ENCODE measurements at regions not wholly inside any gene's neighbourhood (a gene's known extent, or its start where the extent isn't known, plus 50 kb on each side); places are given as distances from the start of the nearest gene placed in this dataset.

DNA sequence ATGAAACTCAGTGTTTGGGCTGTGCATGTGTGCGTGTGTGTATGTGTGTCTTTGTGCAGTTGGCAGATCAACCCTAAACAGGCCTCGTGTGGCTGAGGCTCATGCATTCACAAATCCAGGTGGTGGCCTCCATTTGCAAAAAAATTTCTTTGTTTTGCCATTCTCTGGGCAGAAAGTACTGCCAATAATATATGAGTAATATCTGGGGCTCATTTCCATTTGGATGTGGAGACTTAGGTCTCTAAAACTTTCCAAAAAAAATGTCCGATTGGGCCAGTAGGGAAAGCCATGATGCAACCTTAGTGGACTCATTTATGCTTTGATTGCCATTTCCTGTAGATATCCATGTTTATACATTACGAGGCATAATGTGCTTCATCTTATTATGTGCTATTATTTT, 77.9 kb upstream of the RPS23 start:
- no peaks in the 10 kb centered on the region for H3K9me3 ChIP-seq
- H3K4me3 ChIP-seq: no peak overlapping the region
- peaks cover 20% of the 10 kb centered on the region; the same call in 2 of the 3 replicates for H3K4me1 ChIP-seq
- H3K27ac ChIP-seq: peak overlapping the region in 1 of 2 experiments; percentile 51; a peak in 3 of 6 replicates
- TF ChIP-seq NFE2L2 (conservative IDR thresholded peaks at IDR 0.05; ENCODE audit: low read length): no peak
- no peak for TF ChIP-seq JUNB (IDR thresholded peaks at IDR 0.05)
- TF ChIP-seq HMGXB4 (CRISPR knock-in tag; IDR thresholded peaks at IDR 0.05; ENCODE audit: borderline replicate concordance): no peak
- TF ChIP-seq CHD2 (IDR thresholded peaks at IDR 0.05; ENCODE audit: low read length, partially characterized antibody): no peak
- TF ChIP-seq, protein P1, sequence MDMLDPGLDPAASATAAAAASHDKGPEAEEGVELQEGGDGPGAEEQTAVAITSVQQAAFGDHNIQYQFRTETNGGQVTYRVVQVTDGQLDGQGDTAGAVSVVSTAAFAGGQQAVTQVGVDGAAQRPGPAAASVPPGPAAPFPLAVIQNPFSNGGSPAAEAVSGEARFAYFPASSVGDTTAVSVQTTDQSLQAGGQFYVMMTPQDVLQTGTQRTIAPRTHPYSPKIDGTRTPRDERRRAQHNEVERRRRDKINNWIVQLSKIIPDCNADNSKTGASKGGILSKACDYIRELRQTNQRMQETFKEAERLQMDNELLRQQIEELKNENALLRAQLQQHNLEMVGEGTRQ (IDR thresholded peaks at IDR 0.05): no peak
- no peak for TF ChIP-seq BHLHE40 (IDR thresholded peaks at IDR 0.05; ENCODE audit: low read depth, low read length)
- POLR2A ChIA-PET: no interaction called here
- CTCF ChIA-PET: interaction anchor here (0.6 kb wide), 1 partner anchor 10 kb away, joined by 3 read pairs; no protein-coding TSS in a partner anchor
- FAIRE-seq (no peak), ATAC-seq (no peak), DNase-seq (ENCODE audit: low read depth in 1 of 2, low spot score in 1 of 2) (no peak)
- 84% methylated on average over 4 of the region's 4 CpGs for WGBS (ENCODE audit: missing lambda C conversion rate)
- H3K4me2 ChIP-seq: no peak overlapping the region

DNA sequence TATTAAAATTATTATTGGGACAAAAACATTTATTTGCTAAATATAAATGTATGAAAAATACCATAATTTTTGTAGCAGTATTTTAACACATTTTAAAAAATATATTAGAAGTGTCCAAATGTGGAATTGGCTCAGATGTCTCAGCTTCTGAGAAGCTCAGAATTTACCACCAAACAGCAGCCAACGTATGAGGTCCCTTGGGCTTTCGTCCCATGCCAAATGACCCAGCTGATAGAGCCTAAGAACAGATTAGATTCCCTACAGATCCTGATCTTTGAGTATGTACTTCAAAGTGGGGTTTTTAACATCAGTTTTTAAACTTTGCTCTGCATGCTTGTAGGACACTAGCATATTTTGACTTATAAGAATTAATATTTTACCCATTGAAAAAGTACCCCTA, 77.3 kb upstream of the RPS23 start:
- peaks cover 20% of the 10 kb centered on the region; the same call in 2 of the 3 replicates for H3K4me1 ChIP-seq
- WGBS (ENCODE audit: missing lambda C conversion rate): 81% methylated on average over 2 of the region's 2 CpGs
- ChIA-PET CTCF (interaction anchor here (0.7 to 1.2 kb wide), 2 partner anchors 11 to 286 kb away, joined by 3 read pairs; no protein-coding TSS in a partner anchor), POLR2A (no interaction called here)
- no peak for DNase-seq (ENCODE audit: low read depth in 1 of 2, low spot score in 1 of 2)
- H3K4me3 ChIP-seq: no peak overlapping the region
- no peak overlapping the region for H3K27ac ChIP-seq
- H3K9me3 ChIP-seq: no peaks in the 10 kb centered on the region
- TF ChIP-seq RARB (CRISPR knock-in tag; IDR thresholded peaks at IDR 0.05) (no peak), NPAS2 (CRISPR knock-in tag; IDR thresholded peaks at IDR 0.05; ENCODE audit: borderline replicate concordance) (no peak), EP300 (IDR thresholded peaks at IDR 0.05) (no peak), FOSL2 (IDR thresholded peaks at IDR 0.05) (no peak), FOSL2 (CRISPR knock-in tag; IDR thresholded peaks at IDR 0.05) (no peak), ZSCAN20 (CRISPR knock-in tag; IDR thresholded peaks at IDR 0.05) (no peak), CBX8 (IDR thresholded peaks at IDR 0.05) (no peak), CHD2 (IDR thresholded peaks at IDR 0.05; ENCODE audit: low read length, partially characterized antibody) (no peak), BCL3 (IDR thresholded peaks at IDR 0.05) (no peak), JUN (IDR thresholded peaks at IDR 0.05) (no peak), KDM5A (IDR thresholded peaks at IDR 0.05) (no peak), EHMT2 (IDR thresholded peaks at IDR 0.05; ENCODE audit: low read depth) (no peak), MAZ (IDR thresholded peaks at IDR 0.05; ENCODE audit: borderline replicate concordance, low read depth, low read length) (no peak), POLR2A (IDR thresholded peaks at IDR 0.05; ENCODE audit: low read length) (no peak)
- TF ChIP-seq, protein P2, sequence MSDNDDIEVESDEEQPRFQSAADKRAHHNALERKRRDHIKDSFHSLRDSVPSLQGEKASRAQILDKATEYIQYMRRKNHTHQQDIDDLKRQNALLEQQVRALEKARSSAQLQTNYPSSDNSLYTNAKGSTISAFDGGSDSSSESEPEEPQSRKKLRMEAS (IDR thresholded peaks at IDR 0.05): no peak
- H3K4me2 ChIP-seq: no peak overlapping the region
- no peak for FAIRE-seq
- no peak for ATAC-seq

GRCh38 chr5:82355053-82355452, 76.9 kb upstream of the RPS23 start:
- Histone ChIP-seq H3K27ac (peak overlapping the region in 1 of 2 experiments; percentile 16; a peak in 1 of 6 replicates), H3K9me3 (no peaks in the 10 kb centered on the region), H3K4me2 (no peak overlapping the region), H3K4me3 (no peak overlapping the region), H3K4me1 (peaks cover 20% of the 10 kb centered on the region; the same call in 2 of the 3 replicates)
- no peak for ATAC-seq
- ChIA-PET CTCF (interaction anchor here (0.7 to 1.2 kb wide), 2 partner anchors 12 to 286 kb away, joined by 3 read pairs; no protein-coding TSS in a partner anchor), POLR2A (no interaction called here)
- no peak for TF ChIP-seq MAZ (IDR thresholded peaks at IDR 0.05; ENCODE audit: borderline replicate concordance, low read depth, low read length)
- no peak for TF ChIP-seq CTCF (IDR thresholded peaks at IDR 0.05)
- no peak for TF ChIP-seq HEYL (CRISPR knock-in tag; IDR thresholded peaks at IDR 0.05)
- TF ChIP-seq, protein P3, sequence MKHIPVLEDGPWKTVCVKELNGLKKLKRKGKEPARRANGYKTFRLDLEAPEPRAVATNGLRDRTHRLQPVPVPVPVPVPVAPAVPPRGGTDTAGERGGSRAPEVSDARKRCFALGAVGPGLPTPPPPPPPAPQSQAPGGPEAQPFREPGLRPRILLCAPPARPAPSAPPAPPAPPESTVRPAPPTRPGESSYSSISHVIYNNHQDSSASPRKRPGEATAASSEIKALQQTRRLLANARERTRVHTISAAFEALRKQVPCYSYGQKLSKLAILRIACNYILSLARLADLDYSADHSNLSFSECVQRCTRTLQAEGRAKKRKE (CRISPR knock-in tag; IDR thresholded peaks at IDR 0.05; ENCODE audit: low read depth): no peak
- TF ChIP-seq FOXS1 (CRISPR knock-in tag; IDR thresholded peaks at IDR 0.05): no peak
- TF ChIP-seq ELK1 (IDR thresholded peaks at IDR 0.05; ENCODE audit: low read depth, low read length): no peak
- WGBS (ENCODE audit: missing lambda C conversion rate): 48% methylated on average over 3 of the region's 3 CpGs
- no peak for FAIRE-seq
- DNase-seq (ENCODE audit: low read depth in 1 of 2, low spot score in 1 of 2): no peak
